GM04504 (cell line): ENCODE measurements at regions not wholly inside any gene's neighbourhood (a gene's known extent, or its start where the extent isn't known, plus 50 kb on each side); places are given as distances from the start of the nearest gene placed in this dataset.

Source experiments
- DNase-seq: peaks from one replicate; pipeline ENCODE4 v3.0.0-alpha.2; 2012; ENCODE audit warnings: low read depth

GRCh38 chr11:115927823-115928329, 423.7 kb upstream of the CADM1 start:
- no peak for DNase-seq

GRCh38 chr11:115926601-115927000, 422.4 kb upstream of the CADM1 start:
- no peak for DNase-seq

- DNase-seq: no peak
Measured at GRCh38 chr11:115926138-115926537, 421.9 kb upstream of the CADM1 start.

- no peak for DNase-seq
Measured at GRCh38 chr11:115925568-115926090, 421.4 kb upstream of the CADM1 start.

GRCh38 chr11:115924744-115925567, 420.7 kb upstream of the CADM1 start:
- DNase-seq: no peak

- DNase-seq: no peak
Measured at GRCh38 chr11:115922876-115923275, 418.7 kb upstream of the CADM1 start.

- no peak for DNase-seq
Measured at GRCh38 chr11:115921986-115922385, 417.8 kb upstream of the CADM1 start.

- DNase-seq: no peak
Measured at GRCh38 chr11:115921540-115921939, 417.3 kb upstream of the CADM1 start.

GRCh38 chr11:115920841-115921480, 416.7 kb upstream of the CADM1 start:
- no peak for DNase-seq

GRCh38 chr11:115920092-115920461, 415.9 kb upstream of the CADM1 start:
- DNase-seq: no peak

GRCh38 chr11:115919341-115920091, 415.3 kb upstream of the CADM1 start:
- DNase-seq: no peak

GRCh38 chr11:115918576-115918975, 414.4 kb upstream of the CADM1 start:
- no peak for DNase-seq

- DNase-seq: no peak
Measured at GRCh38 chr11:115916608-115917007, 412.4 kb upstream of the CADM1 start.

- DNase-seq: no peak
Measured at GRCh38 chr11:115912484-115912945, 408.3 kb upstream of the CADM1 start.

GRCh38 chr11:115911613-115912346, 407.6 kb upstream of the CADM1 start:
- DNase-seq: no peak

- DNase-seq: no peak
Measured at GRCh38 chr11:115910379-115910778, 406.2 kb upstream of the CADM1 start.

GRCh38 chr11:115906171-115906570, 402.0 kb upstream of the CADM1 start:
- no peak for DNase-seq

- no peak for DNase-seq
Measured at GRCh38 chr11:115905341-115906000, 401.3 kb upstream of the CADM1 start.

- no peak for DNase-seq
Measured at GRCh38 chr11:115903179-115903578, 399.0 kb upstream of the CADM1 start.

GRCh38 chr11:115901069-115901468, 396.9 kb upstream of the CADM1 start:
- no peak for DNase-seq

- no peak for DNase-seq
Measured at GRCh38 chr11:115900111-115900510, 395.9 kb upstream of the CADM1 start.
